T-helper 2 cell treated with Interferon-gamma antibody and Interleukin-4, amounts not matched to agents 100 ng/mL and 5 ng/mL, for 36 hours (primary cell): ENCODE measurements at regions not wholly inside any gene's neighbourhood (a gene's known extent, or its start where the extent isn't known, plus 50 kb on each side); places are given as distances from the start of the nearest gene placed in this dataset.

Experiments
- intact Hi-C: fragments of 100-400 bp; cut with micrococcal nuclease; formaldehyde crosslinking; loops from one replicate; pipeline ENCODE4 v1.15.1; 2023

DNA sequence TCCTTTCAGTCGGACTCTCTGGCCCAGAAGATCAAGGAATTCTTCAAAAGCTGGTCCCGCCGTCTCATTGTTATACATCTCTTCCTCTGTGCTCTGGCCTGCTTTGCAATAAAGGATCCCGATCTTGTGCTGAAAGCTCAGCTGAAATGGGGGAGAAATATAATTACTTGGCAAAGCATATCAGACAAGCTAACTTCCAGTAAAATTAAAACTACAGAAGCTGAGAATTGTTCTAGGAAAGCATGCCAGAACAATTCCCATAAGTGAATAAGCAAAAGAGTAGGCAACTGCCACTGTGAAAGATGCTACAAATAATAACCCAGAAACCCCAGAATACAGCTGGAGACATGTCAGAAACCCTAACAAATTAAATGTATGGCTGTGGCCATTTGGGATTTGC lies 146.1 kb downstream of the SIPA1L2 start:
- intact Hi-C loops, result no loop called here

DNA sequence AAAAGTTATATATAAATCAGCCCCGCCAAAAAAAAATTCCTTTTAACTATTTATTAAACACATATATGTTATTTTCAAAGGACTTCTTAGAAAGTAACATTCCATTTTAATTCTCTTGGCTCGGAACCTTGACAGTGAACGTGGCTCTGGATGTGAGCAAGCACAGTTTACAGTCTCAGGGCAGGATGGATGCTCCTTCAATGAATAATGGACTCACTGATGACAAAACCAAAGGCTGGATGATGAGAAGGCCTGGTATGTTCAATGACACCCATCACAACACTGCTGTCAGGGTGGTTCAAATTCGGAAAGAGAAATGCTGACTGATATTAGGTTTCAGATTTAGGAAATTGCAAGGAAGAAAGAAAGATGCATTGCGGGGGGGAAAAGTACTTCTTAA lies 148.8 kb downstream of the SIPA1L2 start:
- intact Hi-C loops, result no loop called here

DNA sequence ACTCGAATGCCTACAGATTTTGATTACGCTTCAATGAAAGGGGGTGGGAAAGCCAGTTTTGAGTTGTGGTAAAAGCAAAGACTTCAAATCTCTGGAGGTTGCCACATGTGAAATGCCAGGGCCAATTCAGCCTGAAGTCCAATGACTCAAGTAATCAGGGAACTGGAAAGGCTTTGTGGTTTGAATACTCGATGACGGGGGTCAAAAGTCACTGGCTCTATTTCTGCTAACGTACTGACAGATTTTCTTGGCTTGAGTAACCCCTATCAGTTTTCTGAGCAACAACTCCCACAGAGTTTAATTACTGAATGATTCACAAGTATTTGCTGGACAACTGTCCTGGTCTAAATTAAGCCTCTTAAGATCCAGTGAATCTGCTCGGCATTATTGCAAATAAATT lies 152.2 kb downstream of the SIPA1L2 start:
- intact Hi-C loops, result no loop called here

DNA sequence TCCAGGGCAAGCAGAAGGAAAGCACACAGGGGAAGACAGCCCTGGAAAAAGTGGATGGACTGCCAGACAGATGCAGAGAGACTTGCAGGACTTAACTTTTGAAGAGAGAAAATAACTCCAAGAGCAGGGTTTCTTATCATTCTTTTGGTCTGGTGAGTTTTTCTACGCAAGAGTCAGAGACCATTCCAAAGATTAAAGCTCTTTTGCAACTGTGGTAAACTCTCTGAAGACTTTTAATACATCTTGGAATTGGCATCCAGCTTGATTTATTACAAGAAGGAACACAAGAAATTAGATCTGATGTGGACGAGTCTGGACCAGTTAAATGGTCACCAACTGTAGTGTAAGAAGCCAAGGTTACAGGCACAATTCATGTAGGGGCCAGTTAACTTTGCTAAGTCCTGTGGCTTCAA lies 153.4 kb downstream of the SIPA1L2 start:
- intact Hi-C loops, result no loop called here

DNA sequence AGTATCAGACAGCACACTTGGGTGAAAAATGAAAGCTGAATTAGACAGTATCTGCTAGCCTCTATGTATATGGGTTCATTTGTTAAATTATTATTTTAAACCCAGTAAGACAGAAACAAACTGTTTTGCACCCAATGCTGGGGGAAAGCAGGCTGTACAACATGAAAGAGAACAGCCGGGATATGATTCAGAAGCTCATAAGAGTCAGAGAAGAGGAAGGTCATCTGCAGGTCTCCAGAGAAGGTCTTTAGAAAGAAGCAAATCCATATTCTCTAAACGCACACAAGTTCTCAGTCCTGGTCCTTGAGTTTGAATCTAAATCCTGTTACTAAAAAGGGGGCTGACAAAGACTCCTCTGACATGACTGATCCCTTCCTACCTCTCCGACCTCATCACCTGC lies 155.1 kb downstream of the SIPA1L2 start:
- intact Hi-C loops, result no loop called here

DNA sequence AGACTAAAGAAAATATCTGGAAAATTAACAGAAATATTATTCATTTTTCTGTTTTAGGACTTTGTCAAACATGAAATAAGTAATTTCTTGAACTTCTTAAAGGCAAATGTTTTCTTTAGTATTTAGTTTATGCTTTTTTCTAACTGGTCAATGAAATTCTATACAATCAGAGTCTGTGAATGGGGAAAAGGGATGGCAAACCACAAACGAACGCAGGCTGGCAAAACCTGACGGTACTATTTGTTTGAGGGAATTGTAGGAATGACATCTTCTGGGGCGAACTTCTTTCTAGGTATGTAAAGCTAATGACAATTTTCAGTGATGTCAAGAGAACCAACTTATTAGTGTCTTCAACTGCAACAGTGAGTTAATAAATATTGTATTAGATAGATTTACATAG lies 156.0 kb downstream of the SIPA1L2 start:
- intact Hi-C loops, result no loop called here

DNA sequence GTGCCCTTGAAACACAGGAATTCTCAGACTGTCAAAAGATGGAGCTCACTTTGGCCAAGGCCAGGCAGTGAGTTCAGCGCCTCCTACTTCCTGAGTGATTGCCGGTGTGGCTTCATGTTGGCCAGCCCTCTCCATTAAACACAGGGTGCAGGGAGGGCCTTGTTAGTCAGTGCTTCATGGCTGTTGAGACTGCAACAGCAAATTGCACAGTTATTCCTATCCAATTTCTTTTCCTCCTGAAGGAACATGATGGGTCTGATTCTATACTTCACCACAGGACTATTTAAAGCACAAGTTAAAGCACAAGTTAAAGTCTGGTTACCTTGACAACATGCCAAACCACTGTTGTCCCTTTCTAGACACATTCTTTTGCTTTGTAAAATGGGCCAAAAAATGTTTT lies 156.6 kb downstream of the SIPA1L2 start:
- intact Hi-C loops, result no loop called here

DNA sequence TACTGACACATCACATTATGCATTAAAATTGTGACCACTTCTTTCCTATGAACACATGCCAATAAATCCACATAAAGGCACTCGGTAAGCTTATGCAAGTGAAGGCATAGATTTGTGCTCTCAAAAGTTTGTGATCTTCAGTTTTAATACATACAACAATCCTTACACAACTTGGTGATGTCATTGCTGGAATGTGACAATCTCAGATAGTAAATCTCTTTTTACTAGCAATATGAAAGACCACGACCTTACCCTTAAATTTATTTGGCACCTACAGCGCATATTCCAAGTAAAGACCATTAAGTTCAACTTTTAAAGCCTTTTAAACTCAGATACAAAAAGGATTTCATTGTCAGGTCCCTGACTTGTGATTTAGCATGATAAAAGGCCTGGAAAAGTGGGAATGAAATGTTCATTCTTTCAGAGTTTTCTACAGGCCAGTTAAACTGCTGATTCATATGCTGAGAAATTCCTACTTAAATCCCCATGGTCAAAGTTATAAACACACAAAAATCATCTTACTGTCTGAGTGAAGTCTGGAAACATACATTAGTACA lies 157.4 kb downstream of the SIPA1L2 start:
- intact Hi-C loops, result no loop called here

DNA sequence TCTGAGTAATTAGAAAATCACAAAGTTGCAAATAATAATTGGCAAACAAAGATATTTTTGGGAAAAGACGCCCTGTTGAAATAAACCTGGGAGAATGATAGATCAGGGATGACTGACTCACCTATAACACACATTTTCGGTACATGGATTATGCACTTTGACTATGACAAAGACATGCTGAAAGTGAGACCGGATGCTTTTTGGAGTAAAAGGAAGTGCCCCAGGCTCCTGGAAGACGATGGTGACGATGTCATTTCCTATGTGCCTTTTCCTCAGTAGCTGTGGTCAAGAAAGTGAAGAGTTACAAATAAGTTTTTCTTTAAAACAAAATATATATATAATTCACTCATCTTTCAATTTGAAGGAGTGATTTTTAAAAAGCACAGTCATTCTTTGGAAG lies 158.7 kb downstream of the SIPA1L2 start:
- intact Hi-C loops, result no loop called here

DNA sequence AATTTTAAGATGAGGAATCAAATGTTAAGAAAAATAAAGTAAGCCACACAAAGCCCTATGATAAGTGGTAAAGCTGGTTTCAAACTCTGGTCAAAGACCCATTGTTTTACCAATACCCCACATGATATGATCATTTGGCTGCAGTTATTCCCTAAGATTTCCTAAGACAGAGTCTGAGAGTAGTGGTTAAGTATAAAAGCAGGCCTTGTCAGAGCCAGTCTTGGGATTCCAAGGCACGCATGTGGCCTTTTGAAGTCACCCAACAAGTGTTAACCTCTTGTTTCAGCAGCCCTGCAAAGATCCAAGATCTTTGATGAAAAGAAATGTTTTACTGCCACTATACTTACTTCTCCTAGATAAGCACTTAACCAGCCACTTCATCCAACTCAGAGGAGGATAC lies 159.2 kb downstream of the SIPA1L2 start:
- intact Hi-C loops, result no loop called here

DNA sequence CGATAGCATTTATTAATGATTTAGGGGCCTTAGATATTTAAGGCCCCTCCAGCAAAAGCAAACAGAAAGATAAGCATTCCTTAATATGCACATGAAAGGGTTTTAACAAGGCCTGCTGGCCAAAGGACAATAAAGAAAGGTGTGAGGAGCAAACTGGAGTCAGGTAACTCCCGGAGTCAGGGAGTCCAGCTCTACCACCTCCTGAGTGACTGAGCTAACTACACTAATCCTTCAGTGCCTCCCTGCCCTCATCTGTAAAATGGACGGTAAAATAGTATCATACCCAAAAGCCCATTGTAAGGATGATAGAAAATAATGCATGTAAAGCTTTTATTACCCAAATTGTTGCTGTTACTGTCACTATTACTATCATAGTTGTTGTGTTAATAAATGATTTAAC lies 161.7 kb downstream of the SIPA1L2 start:
- intact Hi-C loops, result no loop called here

DNA sequence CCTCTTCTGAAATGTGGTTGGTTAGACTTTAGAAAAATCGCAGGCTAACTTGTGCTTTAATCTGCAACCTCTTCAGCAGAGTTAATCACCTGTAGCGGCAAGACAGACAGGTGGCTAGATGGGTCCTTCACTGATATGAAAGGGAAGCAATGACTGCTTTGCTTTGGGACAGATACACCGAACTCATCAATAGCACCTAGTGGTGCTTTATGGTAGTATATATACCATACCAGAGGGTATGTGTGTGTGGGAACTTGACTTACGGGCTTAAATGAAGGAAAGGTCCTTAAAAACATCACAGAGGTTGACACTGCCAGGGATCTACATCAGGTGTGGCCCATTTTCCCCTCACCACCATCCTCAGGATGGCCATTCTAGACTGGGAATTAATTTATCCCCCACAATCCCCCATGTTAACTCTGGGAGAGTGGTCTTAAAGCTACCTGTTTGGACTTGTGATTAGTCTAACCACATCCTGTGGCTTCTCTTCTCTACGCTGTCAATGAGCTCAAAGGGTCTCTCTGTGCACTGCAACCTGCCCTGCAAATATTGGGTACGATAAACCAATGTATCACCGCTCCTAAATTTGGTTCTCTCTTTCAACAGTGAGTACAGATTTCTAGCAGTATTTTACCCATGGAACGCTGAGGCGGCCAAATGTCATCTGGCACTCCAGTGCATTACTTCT lies 162.7 kb downstream of the SIPA1L2 start:
- intact Hi-C loops, result no loop called here

DNA sequence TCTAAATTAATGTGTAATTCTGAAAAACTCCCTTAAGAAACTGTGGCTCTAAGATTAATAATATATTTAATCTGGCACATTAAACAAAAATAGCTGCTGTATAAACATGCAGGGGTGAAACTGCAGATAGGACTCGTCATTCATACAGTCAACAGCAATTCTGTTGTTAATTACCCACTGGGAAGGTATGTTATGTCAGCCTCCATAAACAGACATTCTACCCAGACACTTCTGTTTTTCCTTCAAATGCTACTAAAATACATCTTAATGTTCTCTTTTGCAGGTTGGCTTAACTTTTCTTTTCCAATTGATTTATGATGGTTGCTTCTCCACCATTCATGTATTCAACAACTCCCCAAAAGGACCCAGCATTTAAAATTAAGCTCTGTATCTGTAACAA lies 165.6 kb downstream of the SIPA1L2 start:
- intact Hi-C loops, result no loop called here

DNA sequence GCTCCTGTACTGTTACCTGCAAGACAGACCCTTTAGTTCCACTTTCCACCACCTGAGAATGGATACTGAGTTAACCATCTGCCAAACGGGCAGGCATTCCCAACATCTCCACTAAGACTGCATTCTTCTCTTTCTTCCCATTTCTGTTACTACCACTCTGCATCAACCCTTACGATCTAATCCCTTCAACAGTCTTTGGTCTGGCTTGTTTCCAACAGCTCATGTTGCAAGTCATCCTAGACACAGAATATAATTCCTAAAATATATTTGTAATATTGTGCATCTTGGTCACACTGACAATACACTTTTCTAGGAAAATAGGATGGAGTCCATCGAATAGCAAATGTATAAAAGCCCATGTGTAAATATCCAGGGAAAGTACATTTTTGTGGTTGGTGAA lies 166.7 kb downstream of the SIPA1L2 start:
- intact Hi-C loops, result no loop called here

DNA sequence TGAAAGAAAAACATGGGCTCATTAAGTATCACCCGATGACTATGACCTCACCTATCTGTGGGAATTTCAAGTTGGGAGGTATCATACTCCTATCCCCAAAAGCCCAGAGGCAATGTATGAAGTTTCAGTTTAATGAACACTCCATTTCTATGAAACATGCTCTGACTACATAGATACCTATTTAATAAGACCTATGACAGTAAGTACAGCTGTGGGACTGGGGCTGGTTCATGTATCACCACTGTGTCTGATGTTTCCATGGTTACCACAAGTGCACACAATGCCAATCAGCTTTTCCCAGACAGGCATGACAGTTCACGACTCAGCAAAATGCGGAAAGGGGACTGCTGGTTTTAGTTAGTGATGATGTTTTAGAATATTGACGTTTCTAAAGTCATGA lies 167.7 kb downstream of the SIPA1L2 start:
- intact Hi-C loops, result no loop called here

DNA sequence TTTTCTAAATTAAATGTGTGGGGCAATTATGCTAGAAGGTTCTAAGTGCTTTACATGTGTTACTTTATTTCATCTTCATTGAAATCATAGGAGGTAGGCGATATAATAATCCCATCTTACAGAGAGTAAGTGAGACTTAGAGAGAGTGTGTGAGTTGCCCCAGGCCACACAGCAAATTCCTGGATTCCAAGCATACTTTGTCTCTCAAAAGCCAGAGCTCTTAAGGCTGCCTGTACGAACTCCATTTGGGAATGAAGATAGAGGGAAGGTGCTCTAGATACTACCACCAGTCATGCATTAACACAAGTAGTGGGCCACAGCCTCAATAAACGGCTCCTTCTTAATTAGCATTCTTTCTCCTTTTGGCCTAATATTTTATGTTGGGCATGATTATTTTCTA lies 170.1 kb downstream of the SIPA1L2 start:
- intact Hi-C loops, result no loop called here

DNA sequence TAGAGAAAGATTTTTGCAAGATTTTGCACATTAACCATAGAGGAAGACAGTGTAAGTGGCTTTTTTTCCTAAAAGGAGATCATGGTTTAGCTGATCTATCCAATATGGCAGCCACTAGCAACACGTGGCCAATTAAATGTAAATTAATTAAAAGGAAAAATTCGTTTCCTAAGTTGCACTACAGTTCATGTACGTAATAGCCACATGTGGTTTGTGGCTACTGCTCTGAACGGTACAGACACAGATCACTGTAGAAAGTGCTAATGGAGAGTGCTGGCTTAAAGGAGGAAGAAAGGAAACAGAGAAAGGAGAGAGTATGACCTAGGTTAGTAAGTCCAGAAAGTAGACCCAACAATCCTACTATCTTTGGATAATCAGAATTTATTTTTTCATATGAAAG lies 170.8 kb downstream of the SIPA1L2 start:
- intact Hi-C loops, result no loop called here

DNA sequence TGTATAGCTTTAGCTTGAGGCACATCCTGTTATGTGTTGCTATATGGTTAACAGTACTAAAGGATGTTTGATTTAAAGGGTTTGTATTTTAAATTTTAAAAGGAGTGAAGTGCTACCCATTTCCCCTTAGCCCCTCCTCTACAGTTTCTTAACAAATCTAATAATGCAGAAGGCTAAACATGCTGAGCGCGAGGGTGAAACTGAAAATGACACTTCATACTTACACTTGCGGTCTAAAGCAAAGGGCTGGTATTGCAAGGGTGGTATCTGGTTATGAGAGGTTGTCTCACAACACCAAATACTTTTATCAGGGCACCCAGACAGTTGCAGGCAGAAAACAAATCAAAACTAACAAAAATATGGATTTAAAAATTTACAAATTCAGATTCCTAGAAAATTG lies 172.3 kb downstream of the SIPA1L2 start:
- intact Hi-C loops, result no loop called here

DNA sequence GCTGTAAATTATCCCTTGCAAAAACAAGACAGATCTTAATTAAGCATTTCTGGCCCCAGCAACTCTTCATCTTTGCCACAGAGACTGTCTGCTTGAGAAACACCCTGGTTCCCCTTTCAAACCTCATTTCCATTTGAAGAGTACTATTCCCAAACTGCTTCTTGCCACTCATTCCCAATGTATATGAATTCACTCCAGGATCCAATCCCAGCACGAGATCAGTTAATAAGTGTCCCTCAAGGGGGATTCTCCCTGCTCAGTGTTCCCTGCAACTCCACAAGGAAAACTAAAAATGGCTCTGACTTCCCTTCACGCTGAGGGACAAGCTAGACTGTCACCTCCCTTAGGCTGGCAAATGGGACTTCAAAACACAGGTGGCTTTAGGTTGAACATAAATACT lies 173.2 kb downstream of the SIPA1L2 start:
- intact Hi-C loops, result no loop called here

DNA sequence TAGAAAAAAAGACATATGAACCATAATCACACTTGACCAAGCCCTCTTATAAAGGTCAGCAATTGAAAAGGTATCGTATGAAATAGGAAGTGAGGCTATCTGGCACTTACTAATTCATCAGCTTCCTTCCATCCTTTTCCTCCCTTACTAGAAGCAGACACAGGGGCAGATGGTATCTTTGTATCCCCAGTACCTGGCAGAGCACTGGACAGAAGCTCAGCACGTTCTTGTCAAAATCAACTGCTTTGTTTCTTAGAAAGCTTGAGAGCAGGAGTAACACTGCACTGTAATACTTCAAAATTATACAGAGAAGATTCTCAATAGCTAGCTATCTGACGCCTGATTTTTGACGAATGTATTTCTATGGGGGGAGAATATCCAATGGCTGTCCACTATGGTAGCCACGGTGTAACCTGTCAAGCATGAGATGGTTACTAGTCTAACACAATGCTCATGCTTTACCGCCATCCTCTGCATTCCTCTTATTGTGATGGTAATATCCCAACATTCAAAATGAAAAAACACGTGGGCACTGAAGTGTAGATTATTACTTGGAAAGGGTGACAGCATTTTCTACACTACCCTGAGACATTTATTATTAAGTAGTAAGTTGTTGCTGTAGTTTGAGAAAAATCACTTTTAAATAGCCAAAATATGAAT lies 175.6 kb downstream of the SIPA1L2 start:
- intact Hi-C loops, result no loop called here

DNA sequence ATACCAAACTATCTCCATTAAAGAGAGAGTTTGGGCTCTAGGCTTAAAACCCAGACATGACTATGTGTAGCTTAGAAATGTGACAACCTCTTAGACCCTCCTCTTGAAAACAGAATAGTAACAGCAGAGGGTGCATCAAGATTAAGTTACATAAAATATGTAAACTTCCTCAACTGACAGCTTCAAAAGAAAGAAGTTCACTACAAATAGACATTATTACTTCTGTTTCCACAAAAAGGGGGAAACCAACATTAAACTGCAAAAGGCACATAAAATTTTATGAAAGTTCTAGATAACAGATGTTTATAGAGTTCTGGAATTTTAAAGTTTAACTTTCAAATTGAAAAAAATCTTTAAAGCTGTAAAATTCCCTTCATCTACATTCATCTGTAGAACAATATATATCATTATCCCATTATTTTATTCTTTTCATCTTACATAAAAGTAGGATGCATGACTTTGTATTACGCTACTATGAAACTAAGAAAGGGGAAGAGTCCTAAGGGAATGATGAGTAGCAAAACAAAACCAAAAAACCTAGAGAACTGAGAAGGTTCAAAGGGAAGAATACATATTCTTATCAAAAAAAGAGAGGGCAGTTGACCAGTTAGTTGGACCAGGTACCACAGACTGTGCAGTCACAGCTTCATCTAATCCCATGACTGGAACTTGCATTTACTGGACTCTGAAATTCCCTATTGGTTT lies 177.0 kb downstream of the SIPA1L2 start:
- intact Hi-C loops, result no loop called here

DNA sequence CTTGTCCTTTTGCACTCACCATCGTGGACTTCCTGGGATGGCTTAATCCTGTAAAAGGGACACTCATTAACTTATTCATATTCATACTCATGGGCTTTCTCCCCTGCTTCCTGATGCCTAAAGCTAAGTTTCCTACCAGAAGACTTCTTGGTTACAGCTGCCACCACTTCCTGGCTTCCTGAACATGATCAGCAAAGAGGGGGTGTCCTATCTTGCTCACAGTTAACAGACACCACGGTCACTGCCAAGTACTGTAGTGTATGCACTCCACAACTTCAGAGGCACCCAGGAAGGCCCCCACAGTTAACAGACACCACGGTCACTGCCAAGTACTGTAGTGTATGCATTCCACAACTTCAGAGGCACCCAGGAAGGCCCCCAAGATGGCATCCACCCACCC lies 177.8 kb downstream of the SIPA1L2 start:
- intact Hi-C loops, result no loop called here

DNA sequence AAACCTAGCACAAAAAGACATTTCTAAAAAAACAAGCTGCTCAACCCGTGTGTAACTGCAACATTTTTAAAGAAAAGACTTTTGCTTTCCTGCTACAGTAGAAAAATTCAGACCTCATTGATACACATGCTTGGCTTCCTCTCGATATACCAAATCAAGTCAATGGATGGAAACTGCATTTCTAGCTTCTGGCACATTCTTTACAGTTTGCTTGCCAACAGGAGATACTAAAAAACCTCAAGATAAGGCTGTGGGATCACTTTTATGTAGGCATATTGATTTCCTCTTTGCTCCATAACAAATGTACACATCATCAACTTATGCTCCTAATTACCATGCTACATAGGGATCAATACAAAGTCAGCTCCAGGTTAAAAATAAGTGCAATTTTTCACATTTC lies 178.4 kb downstream of the SIPA1L2 start:
- intact Hi-C loops, result no loop called here
